Small intestine (tissue), 7 donors: ENCODE measurements at regions not wholly inside any gene's neighbourhood (a gene's known extent, or its start where the extent isn't known, plus 50 kb on each side); places are given as distances from the start of the nearest gene placed in this dataset.

Experiments
- DNase-seq, 2 donors: peaks; one replicate each; pipeline versions ENCODE4 v3.0.0 to v3.0.0-alpha.2; 2013
- FAIRE-seq: peaks from 2 replicates; lab custom pipeline; 2012; peaks lifted over from hg19 to GRCh38; lab: Jason Lieb, UNC
- H3K27ac ChIP-seq, 3 donors: one replicate each; pipeline ENCODE4 v1.5.1; 2013; ENCODE audit warnings: low read length in 2 of 3, mild to moderate bottlenecking in 2 of 3, control low read depth in 1 of 3, inconsistent platforms in 1 of 3, low read depth in 1 of 3, moderate library complexity in 1 of 3
- H3K27me3 ChIP-seq, 3 donors: one replicate each; pipeline ENCODE4 v1.6.1; 2013; ENCODE audit warnings: low read length in 3 of 3, inconsistent platforms in 1 of 3; ENCODE audit not compliant: control insufficient read depth in 3 of 3, insufficient read depth in 3 of 3
- H3K36me3 ChIP-seq, 3 donors: one replicate each; pipeline ENCODE4 v1.6.1; 2013; ENCODE audit warnings: low read length in 3 of 3, inconsistent platforms in 1 of 3, low read depth in 1 of 3, mild to moderate bottlenecking in 1 of 3, moderate library complexity in 1 of 3; ENCODE audit not compliant: control insufficient read depth in 3 of 3, insufficient read depth in 2 of 3
- H3K4me1 ChIP-seq, 3 donors: one replicate each; pipeline ENCODE4 v1.6.1; 2013; ENCODE audit warnings: low read length in 2 of 3, inconsistent platforms in 1 of 3, low read depth in 1 of 3, mild to moderate bottlenecking in 1 of 3, moderate library complexity in 1 of 3; ENCODE audit not compliant: control insufficient read depth in 3 of 3, insufficient read depth in 2 of 3
- H3K4me3 ChIP-seq, 3 donors: one replicate each; pipeline ENCODE4 v1.5.1; 2013; ENCODE audit warnings: low read length in 3 of 3, control low read depth in 1 of 3, inconsistent platforms in 1 of 3, low read depth in 1 of 3, mild to moderate bottlenecking in 1 of 3, moderate library complexity in 1 of 3
- H3K9me3 ChIP-seq, 2 donors: one replicate each; pipeline ENCODE4 v1.6.1; 2013; ENCODE audit warnings: low read depth in 1 of 2, low read length in 1 of 2; ENCODE audit not compliant: control insufficient read depth in 2 of 2, insufficient read depth in 1 of 2
- WGBS, 3 donors: extraction: QIAGEN DNeasy Blood & Tissue Kit; methylation state at CpG; one replicate each; pipeline ENCODE4 v1.1.7; 2013; 5-methylcytosine and 5-hydroxymethylcytosine counted together
- donor health status: healthy with polysubstance abuse.
- donor health status: control.
- donor health status: control.
- donor health status: Bipolar disorder and iron deficiency.
- donor health status: healthy.

DNA sequence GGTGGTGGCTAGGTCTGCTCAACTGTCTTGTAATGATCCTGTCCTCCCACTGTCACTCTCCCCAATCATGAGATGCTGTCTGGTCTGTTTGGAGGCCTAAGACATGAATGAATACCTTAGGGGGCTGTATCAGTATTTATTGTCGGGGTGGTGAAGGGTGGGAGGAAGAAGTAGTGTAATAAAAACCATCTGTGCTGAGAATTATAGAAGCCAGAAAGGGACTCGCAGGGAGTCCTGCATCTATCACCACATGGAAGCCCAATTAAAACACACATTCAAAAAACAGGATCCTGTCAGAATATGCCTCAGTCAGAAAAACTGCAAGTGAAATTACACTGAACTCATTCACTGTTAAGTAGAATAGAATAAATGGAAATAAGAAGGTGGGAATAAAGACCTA, 1134.3 kb upstream of the C9orf72 start:
- H3K9me3 ChIP-seq: no peaks in the 10 kb centered on the region
- WGBS, 3 donors: 57 to 72% (median 63%) methylated on average over 2 of the region's 2 CpGs
- no peaks in the 10 kb centered on the region for H3K36me3 ChIP-seq
- H3K27ac ChIP-seq: no peak overlapping the region
- FAIRE-seq (no peak), DNase-seq (no peak)
- H3K4me1 ChIP-seq: no peaks in the 10 kb centered on the region
- H3K27me3 ChIP-seq: no peaks in the 10 kb centered on the region
- H3K4me3 ChIP-seq: no peak overlapping the region

DNA sequence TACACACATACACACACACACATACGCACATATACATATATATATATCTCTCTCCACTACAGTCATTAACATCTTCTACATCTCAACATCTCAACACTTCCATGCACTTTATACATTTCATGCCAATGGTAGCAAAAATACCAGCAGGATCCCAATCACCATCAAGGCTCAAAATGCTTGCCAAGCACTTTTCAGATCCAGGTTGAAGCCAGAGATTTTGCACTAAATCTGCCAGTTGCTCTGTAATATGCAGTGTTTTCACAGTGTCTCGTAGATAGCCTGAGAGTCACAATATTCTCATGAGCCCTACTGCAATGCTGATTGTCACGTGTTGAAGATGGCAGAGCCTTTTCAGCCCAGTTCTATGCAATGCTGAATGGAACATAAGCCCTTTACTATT, 1140.9 kb upstream of the C9orf72 start:
- Histone ChIP-seq H3K27ac (no peak overlapping the region), H3K4me3 (no peak overlapping the region), H3K36me3 (no peaks in the 10 kb centered on the region), H3K27me3 (no peaks in the 10 kb centered on the region), H3K4me1 (no peaks in the 10 kb centered on the region), H3K9me3 (no peaks in the 10 kb centered on the region)
- DNase-seq (no peak), FAIRE-seq (no peak)
- WGBS, 3 donors: 72 to 81% (median 72%) methylated on average over 3 of the region's 3 CpGs

- DNase-seq (no peak), FAIRE-seq (no peak)
- WGBS, 3 donors: 27 to 50% (median 39%) methylated on average over 1 of the region's 1 CpG
- H3K27ac ChIP-seq: no peak overlapping the region
- H3K27me3 ChIP-seq: no peaks in the 10 kb centered on the region
- H3K4me1 ChIP-seq: no peaks in the 10 kb centered on the region
- no peak overlapping the region for H3K4me3 ChIP-seq
- no peaks in the 10 kb centered on the region for H3K36me3 ChIP-seq
- no peaks in the 10 kb centered on the region for H3K9me3 ChIP-seq
Observed at GRCh38 chr9:28718226-28718625, 1144.9 kb upstream of the C9orf72 start.

- H3K36me3 ChIP-seq: no peaks in the 10 kb centered on the region
- FAIRE-seq (no peak), DNase-seq (no peak)
- no peaks in the 10 kb centered on the region for H3K27me3 ChIP-seq
- H3K4me1 ChIP-seq: no peaks in the 10 kb centered on the region
- H3K9me3 ChIP-seq: no peaks in the 10 kb centered on the region
- WGBS, 3 donors: 71 to 84% (median 73%) methylated on average over 1 of the region's 1 CpG
- H3K4me3 ChIP-seq: no peak overlapping the region
- no peak overlapping the region for H3K27ac ChIP-seq
Observed at GRCh38 chr9:28720746-28721145, 1147.5 kb upstream of the C9orf72 start.

DNA sequence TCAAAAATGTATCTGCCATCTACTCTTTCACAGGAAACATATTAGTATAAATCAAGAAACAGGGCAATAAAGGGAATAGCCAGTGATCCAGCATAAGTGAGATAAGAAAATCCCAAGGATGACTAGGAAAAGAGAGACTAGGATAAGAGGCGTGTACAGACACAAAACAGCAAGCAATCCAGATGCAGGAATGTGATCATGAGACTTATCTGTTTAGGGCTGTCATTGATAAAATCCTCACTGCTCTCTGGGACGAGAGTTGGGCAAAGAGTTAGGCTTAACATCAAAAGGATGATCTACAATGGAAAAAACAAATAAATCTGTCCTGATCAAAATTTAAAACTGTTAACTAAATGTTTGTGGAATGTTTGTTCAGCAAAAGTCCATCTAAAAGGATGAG, 1156.8 kb upstream of the C9orf72 start:
- Histone ChIP-seq H3K27ac (no peak overlapping the region), H3K27me3 (no peaks in the 10 kb centered on the region), H3K4me3 (no peak overlapping the region), H3K9me3 (no peaks in the 10 kb centered on the region), H3K4me1 (no peaks in the 10 kb centered on the region), H3K36me3 (no peaks in the 10 kb centered on the region)
- DNase-seq: no peak
- WGBS, 3 donors: 10 to 36% (median 16%) methylated on average over 2 of the region's 2 CpGs
- no peak for FAIRE-seq

DNA sequence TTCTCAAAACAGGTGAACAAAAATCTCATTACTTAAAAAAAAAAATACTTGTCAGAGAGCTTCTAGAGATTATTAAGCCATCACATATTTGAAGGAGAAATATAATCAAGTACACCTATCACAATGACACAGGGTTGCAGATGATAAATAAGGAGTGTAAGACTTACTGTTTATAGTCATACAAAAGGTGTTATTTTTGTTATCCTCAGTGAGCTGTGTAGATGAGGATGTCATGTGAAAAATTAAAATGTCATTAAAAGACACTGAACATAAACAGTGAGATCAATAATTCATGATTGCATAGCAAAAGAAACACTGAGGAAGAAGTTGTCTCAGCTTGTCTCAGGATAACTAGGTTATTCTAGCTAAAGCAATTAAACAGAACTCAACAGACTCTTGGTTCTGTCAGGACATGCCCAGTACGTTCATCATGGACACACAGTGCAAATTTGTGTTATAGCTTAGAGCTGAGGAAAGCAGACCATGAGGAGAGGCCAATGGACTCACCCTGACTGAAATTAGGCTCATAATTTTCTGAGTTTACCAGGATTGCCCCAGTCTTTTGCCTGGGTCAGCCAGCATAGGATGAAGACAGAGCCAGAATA, 1162.6 kb upstream of the C9orf72 start:
- no peak overlapping the region for H3K27ac ChIP-seq
- H3K27me3 ChIP-seq: no peaks in the 10 kb centered on the region
- DNase-seq (no peak), FAIRE-seq (no peak)
- H3K9me3 ChIP-seq: peaks cover 0 to 2% of the 10 kb centered on the region in 2 donors
- H3K4me1 ChIP-seq: no peaks in the 10 kb centered on the region
- 15 to 45% (median 38%) methylated on average over 1 of the region's 1 CpG for WGBS, 3 donors
- H3K36me3 ChIP-seq: no peaks in the 10 kb centered on the region
- no peak overlapping the region for H3K4me3 ChIP-seq

DNA sequence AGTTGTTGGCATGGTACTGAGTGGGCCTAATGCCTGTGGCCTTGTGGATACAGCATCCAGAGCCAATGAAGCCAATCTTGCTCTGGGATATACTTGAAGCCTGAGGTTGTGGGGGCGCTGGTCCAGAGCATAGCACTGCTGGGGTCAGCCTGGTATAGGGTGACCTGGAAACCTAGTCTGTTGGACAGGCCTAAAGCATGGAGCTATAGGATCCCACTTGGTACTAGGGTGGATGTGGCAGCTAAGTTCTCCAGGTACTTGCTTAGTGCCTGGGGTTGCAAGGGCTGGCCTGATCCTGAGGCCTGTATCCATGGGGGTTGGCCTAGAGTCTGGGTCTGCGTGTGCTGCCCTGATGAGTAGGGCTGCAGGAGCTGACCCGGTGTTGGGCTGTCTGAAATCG, 1168.2 kb upstream of the C9orf72 start:
- Histone ChIP-seq H3K27me3 (no peaks in the 10 kb centered on the region), H3K4me1 (no peaks in the 10 kb centered on the region), H3K9me3 (peaks cover 0 to 4% of the 10 kb centered on the region in 2 donors), H3K27ac (no peak overlapping the region), H3K36me3 (no peaks in the 10 kb centered on the region), H3K4me3 (no peak overlapping the region)
- DNase-seq (no peak), FAIRE-seq (no peak)
- WGBS, 3 donors: 81 to 83% (median 81%) methylated on average over 4 of the region's 4 CpGs

GRCh38 chr9:28747351-28747985, 1174.2 kb upstream of the C9orf72 start:
- FAIRE-seq (no peak), DNase-seq (no peak)
- Histone ChIP-seq H3K27ac (no peak overlapping the region), H3K9me3 (no peaks in the 10 kb centered on the region), H3K4me1 (no peaks in the 10 kb centered on the region), H3K4me3 (no peak overlapping the region), H3K36me3 (no peaks in the 10 kb centered on the region), H3K27me3 (no peaks in the 10 kb centered on the region)
- WGBS, 3 donors: 69 to 79% (median 73%) methylated on average over 10 of the region's 10 CpGs

- H3K27ac ChIP-seq: no peak overlapping the region
- DNase-seq (no peak), FAIRE-seq (no peak)
- 86 to 95% (median 91%) methylated on average over 2 of the region's 2 CpGs for WGBS, 3 donors
- H3K4me3 ChIP-seq: no peak overlapping the region
- H3K9me3 ChIP-seq: no peaks in the 10 kb centered on the region
- H3K4me1 ChIP-seq: no peaks in the 10 kb centered on the region
- no peaks in the 10 kb centered on the region for H3K27me3 ChIP-seq
- no peaks in the 10 kb centered on the region for H3K36me3 ChIP-seq
Observed at GRCh38 chr9:28750136-28750535, 1176.9 kb upstream of the C9orf72 start.
